GM10248 (cell line): ENCODE measurements at regions not wholly inside any gene's neighbourhood (a gene's known extent, or its start where the extent isn't known, plus 50 kb on each side); places are given as distances from the start of the nearest gene placed in this dataset.

Experiments used
- CTCF ChIA-PET: fragments of 300-600 bp; sonication (Branson Sonifier 250); formaldehyde crosslinking; extraction: SDS; loops from one replicate; lab custom pipeline; 2021; ENCODE audit warnings: antibody characterized with exemption; lab: Yijun Ruan, JAX
- POLR2A ChIA-PET: fragments of 350-650 bp; sonication (Branson Sonifier 250); formaldehyde crosslinking; extraction: SDS; loops from one replicate; lab custom pipeline; 2020; ENCODE audit warnings: antibody characterized with exemption; lab: Yijun Ruan, JAX
- DNase-seq: peaks from one replicate; pipeline ENCODE4 v3.0.0; 2012; ENCODE audit errors: extremely low spot score
- TF ChIP-seq, protein P1 (sequence below): IDR thresholded peaks from 2 replicates; pipeline ENCODE4 v1.5.1; 2012; ENCODE audit warnings: mild to moderate bottlenecking, low read depth; ENCODE audit errors: extremely low read depth, missing control alignments, control extremely low read depth

DNA sequence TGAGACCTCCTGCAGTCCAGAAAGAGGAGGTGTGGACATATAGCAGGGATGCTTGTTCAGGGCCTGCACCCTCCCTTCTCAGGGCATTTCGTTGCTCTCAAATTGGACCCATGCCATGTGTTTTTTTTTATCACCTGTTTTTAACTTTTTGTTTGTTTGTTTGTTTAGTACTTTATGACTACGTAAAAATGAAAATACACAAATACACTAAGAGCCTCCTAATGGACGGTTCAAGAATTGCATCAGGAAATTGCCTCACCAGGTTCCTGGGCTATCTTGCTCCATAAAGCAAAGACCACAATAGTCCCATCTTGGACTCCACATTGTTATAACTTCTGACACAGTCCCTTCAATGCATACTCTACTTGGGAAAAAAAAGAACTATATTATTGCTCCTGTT lies 1685.9 kb upstream of the TENM3 start:
- peak; percentile 22 for DNase-seq
- CTCF ChIA-PET = interaction anchor here (1.1 to 1.4 kb wide), 2 partner anchors 36 to 111 kb away, joined by 3 read pairs; no protein-coding TSS in a partner anchor
- TF ChIP-seq, protein P1, sequence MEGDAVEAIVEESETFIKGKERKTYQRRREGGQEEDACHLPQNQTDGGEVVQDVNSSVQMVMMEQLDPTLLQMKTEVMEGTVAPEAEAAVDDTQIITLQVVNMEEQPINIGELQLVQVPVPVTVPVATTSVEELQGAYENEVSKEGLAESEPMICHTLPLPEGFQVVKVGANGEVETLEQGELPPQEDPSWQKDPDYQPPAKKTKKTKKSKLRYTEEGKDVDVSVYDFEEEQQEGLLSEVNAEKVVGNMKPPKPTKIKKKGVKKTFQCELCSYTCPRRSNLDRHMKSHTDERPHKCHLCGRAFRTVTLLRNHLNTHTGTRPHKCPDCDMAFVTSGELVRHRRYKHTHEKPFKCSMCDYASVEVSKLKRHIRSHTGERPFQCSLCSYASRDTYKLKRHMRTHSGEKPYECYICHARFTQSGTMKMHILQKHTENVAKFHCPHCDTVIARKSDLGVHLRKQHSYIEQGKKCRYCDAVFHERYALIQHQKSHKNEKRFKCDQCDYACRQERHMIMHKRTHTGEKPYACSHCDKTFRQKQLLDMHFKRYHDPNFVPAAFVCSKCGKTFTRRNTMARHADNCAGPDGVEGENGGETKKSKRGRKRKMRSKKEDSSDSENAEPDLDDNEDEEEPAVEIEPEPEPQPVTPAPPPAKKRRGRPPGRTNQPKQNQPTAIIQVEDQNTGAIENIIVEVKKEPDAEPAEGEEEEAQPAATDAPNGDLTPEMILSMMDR = no peak
- POLR2A ChIA-PET = no interaction called here

DNA sequence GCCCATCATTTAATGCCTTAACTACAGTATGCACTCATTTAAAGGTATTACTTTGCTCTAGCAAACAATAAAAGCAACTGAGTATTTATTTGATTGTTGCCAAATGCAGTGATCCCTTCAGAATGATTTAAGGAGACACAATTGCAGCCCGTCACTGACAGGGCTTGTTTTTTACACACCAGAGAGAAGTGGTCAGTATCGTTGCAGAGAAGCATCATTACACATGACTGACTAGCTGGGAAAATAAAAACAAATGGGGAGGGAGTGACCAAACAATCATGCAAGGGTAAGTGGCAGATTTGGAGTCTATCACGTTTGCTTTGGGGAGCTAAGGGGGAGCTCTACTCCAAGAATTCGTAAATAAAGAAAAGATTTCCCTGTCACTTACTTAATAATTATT lies 1685.3 kb upstream of the TENM3 start:
- ChIA-PET CTCF (interaction anchor here (1.4 kb wide), 1 partner anchor 36 kb away, joined by 3 read pairs; no protein-coding TSS in a partner anchor), POLR2A (no interaction called here)
- TF ChIP-seq, protein P1 = no peak

GRCh38 chr4:180558427-180558826 lies 1684.8 kb upstream of the TENM3 start:
- CTCF ChIA-PET = no interaction called here
- POLR2A ChIA-PET = no interaction called here
- DNase-seq = no peak
- TF ChIP-seq, protein P1 = no peak

More for the DNA sequence above, 1685.3 kb upstream of the TENM3 start:
- DNase-seq = no peak

DNA sequence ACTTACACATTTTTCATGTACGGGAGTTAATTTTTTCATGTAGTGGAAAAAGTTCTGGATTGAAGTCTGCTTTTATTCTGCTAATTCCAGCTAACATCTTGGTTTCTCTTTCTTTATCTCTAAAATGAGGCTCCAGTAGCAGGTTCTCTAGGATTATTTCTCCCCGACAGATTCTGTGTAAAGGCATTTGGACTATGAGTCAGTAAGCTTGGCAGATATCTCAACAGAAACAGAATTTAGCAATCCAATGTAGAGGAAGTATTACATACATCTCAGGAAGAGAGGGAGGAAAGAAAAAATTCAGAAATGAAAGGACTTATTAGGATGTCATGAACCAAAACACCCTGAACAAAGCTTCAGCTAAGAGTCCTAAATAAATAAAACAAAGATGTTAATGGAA lies 1682.3 kb upstream of the TENM3 start:
- CTCF ChIA-PET = interaction anchor here (0.9 kb wide), 1 partner anchor 30 kb away, joined by 3 read pairs; no protein-coding TSS in a partner anchor
- DNase-seq = no peak
- POLR2A ChIA-PET = no interaction called here
- TF ChIP-seq, protein P1 = no peak

- TF ChIP-seq, protein P1 = no peak
- DNase-seq = no peak
- ChIA-PET CTCF (no interaction called here), POLR2A (no interaction called here)
Observed at GRCh38 chr4:180564026-180564425, 1679.2 kb upstream of the TENM3 start.

DNA sequence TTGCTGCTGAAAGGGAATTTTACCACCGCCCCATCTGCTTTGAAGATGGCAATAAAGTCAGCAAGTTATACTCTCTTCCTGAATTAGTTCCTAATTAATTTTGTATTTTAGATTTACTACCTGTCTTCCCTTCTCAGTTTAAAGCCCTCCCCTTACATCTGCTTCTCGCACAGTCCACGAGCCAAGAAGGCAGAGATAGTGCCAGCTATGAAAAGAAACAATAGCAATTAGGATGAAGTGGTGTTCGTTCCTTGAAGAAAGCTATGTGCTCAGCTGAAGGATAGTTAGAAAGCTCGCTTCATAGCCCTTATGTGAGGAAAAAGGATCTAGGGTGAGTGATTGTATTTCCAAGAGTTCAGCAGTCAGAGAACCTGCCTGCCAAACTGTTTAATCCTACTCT lies 1678.8 kb upstream of the TENM3 start:
- ChIA-PET POLR2A (no interaction called here), CTCF (no interaction called here)
- TF ChIP-seq, protein P1 = no peak
- no peak for DNase-seq
